ENCODE measurements at regions not wholly inside any gene's neighbourhood (a gene's known extent, or its start where the extent isn't known, plus 50 kb on each side); places are given as distances from the start of the nearest gene placed in this dataset.

- TF ChIP-seq CSDC2 (CRISPR knock-in tag; IDR thresholded peaks at IDR 0.05) (no peak), ZFP30 (CRISPR knock-in tag; IDR thresholded peaks at IDR 0.05) (no peak), GLIS3 (CRISPR knock-in tag; IDR thresholded peaks at IDR 0.05) (no peak), PATZ1 (CRISPR knock-in tag; IDR thresholded peaks at IDR 0.05; ENCODE audit: borderline replicate concordance) (no peak), RARB (CRISPR knock-in tag; IDR thresholded peaks at IDR 0.05) (no peak), TOX (CRISPR knock-in tag; IDR thresholded peaks at IDR 0.05; ENCODE audit: borderline replicate concordance) (no peak)
These were observed 114.8 kb downstream of the MSX2 start for GRCh38 chr5:174839196-174839595.
